ENCODE measurements at regions not wholly inside any gene's neighbourhood (a gene's known extent, or its start where the extent isn't known, plus 50 kb on each side); places are given as distances from the start of the nearest gene placed in this dataset.

DNA sequence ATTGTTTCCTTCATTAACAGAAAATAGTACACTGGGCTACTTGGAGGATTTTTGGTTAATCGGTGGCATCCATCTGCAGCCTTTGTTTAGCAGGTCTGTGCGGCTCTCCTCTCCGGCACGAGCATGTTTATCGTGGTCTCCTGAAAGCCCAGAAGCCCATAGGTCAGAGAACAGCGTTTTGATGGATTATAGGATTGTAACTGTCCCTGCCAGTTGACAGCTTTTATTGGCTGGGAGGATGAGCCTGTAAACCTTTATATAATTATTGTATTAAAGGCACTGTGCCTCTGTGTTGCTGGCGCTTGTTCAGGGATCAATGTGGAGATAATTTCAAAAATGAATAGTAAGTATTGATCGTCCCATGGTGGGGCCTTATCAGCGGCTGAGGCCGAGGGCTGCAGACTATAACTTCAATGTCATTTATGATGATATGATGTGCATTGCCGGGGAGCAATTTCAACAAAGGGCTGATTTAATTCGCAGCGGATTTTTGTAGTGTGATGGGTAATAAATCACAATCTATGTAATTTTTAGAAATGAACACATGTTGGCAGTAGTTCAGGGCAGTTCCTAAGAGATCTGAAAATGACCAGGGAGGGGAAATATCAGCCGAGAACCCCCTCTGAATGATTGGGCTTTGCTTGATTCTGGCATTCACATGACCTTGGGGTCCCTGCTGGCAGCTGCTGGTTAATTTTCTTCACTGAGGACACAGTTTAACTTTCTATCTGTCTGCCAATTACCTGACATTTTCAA lies 736.1 kb downstream of the GALR1 start:
- TF ChIP-seq, protein P1, sequence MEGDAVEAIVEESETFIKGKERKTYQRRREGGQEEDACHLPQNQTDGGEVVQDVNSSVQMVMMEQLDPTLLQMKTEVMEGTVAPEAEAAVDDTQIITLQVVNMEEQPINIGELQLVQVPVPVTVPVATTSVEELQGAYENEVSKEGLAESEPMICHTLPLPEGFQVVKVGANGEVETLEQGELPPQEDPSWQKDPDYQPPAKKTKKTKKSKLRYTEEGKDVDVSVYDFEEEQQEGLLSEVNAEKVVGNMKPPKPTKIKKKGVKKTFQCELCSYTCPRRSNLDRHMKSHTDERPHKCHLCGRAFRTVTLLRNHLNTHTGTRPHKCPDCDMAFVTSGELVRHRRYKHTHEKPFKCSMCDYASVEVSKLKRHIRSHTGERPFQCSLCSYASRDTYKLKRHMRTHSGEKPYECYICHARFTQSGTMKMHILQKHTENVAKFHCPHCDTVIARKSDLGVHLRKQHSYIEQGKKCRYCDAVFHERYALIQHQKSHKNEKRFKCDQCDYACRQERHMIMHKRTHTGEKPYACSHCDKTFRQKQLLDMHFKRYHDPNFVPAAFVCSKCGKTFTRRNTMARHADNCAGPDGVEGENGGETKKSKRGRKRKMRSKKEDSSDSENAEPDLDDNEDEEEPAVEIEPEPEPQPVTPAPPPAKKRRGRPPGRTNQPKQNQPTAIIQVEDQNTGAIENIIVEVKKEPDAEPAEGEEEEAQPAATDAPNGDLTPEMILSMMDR (IDR thresholded peaks at IDR 0.05; ENCODE audit: insufficient read depth, low read length), result no peak
- no peak overlapping the region for H3K4me3 ChIP-seq (ENCODE audit: low read depth, low read length)
- no peak for DNase-seq (ENCODE audit: low read depth)

DNA sequence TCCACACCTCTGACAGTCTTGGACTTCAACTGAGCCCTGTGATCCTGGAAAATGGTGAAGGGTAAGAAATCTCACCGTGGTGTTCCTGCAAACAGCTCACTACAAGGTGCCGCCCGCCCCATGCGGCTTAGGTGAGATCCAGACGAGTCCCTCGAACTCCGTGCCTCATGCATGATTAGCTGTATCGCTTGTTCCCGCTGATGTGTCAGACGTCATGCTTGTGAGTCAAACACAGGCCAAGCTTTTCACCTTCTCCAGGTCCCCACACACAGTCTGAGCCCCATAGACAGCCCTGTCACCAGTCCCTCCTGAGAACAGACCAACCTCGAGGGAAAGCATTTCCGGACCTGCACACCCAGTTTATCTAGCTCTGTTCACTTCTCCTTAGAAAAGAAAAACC lies 740.5 kb downstream of the GALR1 start:
- DNase-seq (ENCODE audit: low read depth), result no peak
- TF ChIP-seq, protein P1 (IDR thresholded peaks at IDR 0.05; ENCODE audit: insufficient read depth, low read length), result no peak
- no peak overlapping the region for H3K4me3 ChIP-seq (ENCODE audit: low read depth, low read length)

- TF ChIP-seq, protein P1 (IDR thresholded peaks at IDR 0.05; ENCODE audit: insufficient read depth, low read length), result no peak
- DNase-seq (ENCODE audit: low read depth), result no peak
- no peak overlapping the region for H3K4me3 ChIP-seq (ENCODE audit: low read depth, low read length)
Observed at GRCh38 chr18:77990901-77991300, 741.3 kb downstream of the GALR1 start.

- TF ChIP-seq, protein P1 (IDR thresholded peaks at IDR 0.05; ENCODE audit: insufficient read depth, low read length), result no peak
Observed at GRCh38 chr18:77992057-77992456, 742.4 kb downstream of the GALR1 start.

DNA sequence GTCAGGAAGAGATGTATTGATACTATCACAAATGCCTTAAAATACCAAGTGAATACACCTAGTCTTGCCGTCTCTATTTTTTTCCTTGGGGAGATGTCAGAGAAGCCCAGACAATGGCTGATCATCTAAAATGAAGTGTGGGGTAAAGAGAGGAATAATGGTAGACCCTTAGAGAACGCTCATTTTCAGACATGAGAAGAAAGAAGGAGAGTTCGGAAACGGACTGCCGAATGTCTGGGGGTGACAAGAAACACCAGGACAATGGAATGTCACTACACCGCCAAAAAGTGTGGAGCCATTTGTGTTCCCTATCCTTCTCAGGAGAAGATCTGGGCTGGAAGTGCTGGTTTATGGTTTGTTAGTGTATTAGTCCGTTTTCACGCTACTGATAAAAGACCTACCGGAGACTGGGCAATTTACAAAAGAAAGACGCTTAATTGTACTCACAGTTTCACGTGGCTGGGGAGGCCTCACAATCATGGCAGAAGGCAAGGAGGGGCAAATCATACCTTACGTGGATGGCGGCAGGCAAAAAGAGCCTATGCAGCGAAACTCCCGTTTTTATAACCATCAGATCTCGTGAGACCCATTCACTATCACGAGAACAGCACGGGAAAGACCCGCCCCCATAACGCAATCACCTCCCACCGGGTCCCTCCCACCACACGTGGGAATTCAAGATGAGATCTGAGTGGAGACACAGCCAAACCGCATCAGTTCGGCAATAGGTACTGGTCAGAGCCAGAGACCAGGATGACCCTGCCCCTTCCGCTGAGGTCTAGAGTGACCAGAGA lies 743.7 kb downstream of the GALR1 start:
- TF ChIP-seq, protein P1 (IDR thresholded peaks at IDR 0.05; ENCODE audit: insufficient read depth, low read length), result no peak
- DNase-seq (ENCODE audit: low read depth), result no peak
- H3K4me3 ChIP-seq (ENCODE audit: low read depth, low read length), result no peak overlapping the region

More at GRCh38 chr18:77992057-77992456, 742.4 kb downstream of the GALR1 start:
- no peak for DNase-seq (ENCODE audit: low read depth)
- H3K4me3 ChIP-seq (ENCODE audit: low read depth, low read length), result no peak overlapping the region

- TF ChIP-seq, protein P1 (IDR thresholded peaks at IDR 0.05; ENCODE audit: insufficient read depth, low read length), result no peak
- no peak for DNase-seq (ENCODE audit: low read depth)
- no peak overlapping the region for H3K4me3 ChIP-seq (ENCODE audit: low read depth, low read length)
Observed at GRCh38 chr18:77995593-77995992, 745.9 kb downstream of the GALR1 start.

Data from fibroblast of the aortic adventitia (primary cell).